ENCODE measurements at regions not wholly inside any gene's neighbourhood (a gene's known extent, or its start where the extent isn't known, plus 50 kb on each side); places are given as distances from the start of the nearest gene placed in this dataset.

- dilution Hi-C loops (cut with MboI; ENCODE audit: extremely low pct_ligation_motif_present, low sequenced_read_pairs) (no loop called here), intact Hi-C loops (cut with micrococcal nuclease) (no loop called here)
- CTCF ChIA-PET = interaction anchor here (1.7 kb wide), 1 partner anchor 10 kb away, joined by 5 read pairs; no protein-coding TSS in a partner anchor
- Histone ChIP-seq H3K9ac (replicated peaks; ENCODE audit: extremely low read depth, insufficient read depth, low read length) (no peak overlapping the region), H3K4me1 (ENCODE audit: control insufficient read depth, extremely low read depth, insufficient read depth, low read length) (no peaks in the 10 kb centered on the region), H3K9me3 (replicated peaks; ENCODE audit: control insufficient read depth, insufficient read depth, low read length) (no peaks in the 10 kb centered on the region), H3K27ac (ENCODE audit: insufficient read depth, low read depth, low read length) (no peak overlapping the region), H3K4me3 (replicated peaks in 1 of 3; ENCODE audit: insufficient read depth in 1 of 3, low read depth in 1 of 3, low read length in 3 of 3) (no peak overlapping the region), H3K79me2 (ENCODE audit: control insufficient read depth, insufficient read depth, low read length) (no peaks in the 10 kb centered on the region), H3K4me2 (ENCODE audit: insufficient read depth, low read length) (no peak overlapping the region), H2AFZ (ENCODE audit: low read depth, low read length) (no peak overlapping the region), H4K20me1 (replicated peaks; ENCODE audit: control insufficient read depth, extremely low read depth, insufficient read depth, low read length) (no peaks in the 10 kb centered on the region), H3K27me3 (ENCODE audit: control insufficient read depth in 2 of 2, insufficient read depth in 2 of 2, low read length in 2 of 2) (no peaks in the 10 kb centered on the region), H3K9me1 (replicated peaks; ENCODE audit: control insufficient read depth, extremely low read depth, insufficient read depth, low read length) (no peaks in the 10 kb centered on the region), H3K36me3 (ENCODE audit: control insufficient read depth in 2 of 2, extremely low read depth in 1 of 2, insufficient read depth in 2 of 2, low read length in 2 of 2) (no peaks in the 10 kb centered on the region)
- no TSS peak for BruUV-seq (replicated peaks)
- TF ChIP-seq FOS (IDR thresholded peaks at IDR 0.05; ENCODE audit: borderline replicate concordance, insufficient read depth, low read length) (no peak), GATA2 (IDR thresholded peaks at IDR 0.05; ENCODE audit: insufficient read depth, insufficient read length, low read depth, low read length) (no peak), JUN (IDR thresholded peaks at IDR 0.05; ENCODE audit: borderline replicate concordance, insufficient read depth, insufficient read length, low read depth) (no peak), MAX (IDR thresholded peaks at IDR 0.05; ENCODE audit: insufficient read depth, insufficient read length) (no peak), MYC (IDR thresholded peaks at IDR 0.05; ENCODE audit: low read depth, low read length) (no peak), CTCF (IDR thresholded peaks at IDR 0.05; ENCODE audit: extremely low read depth in 1 of 2, insufficient read depth in 1 of 2, low read depth in 1 of 2, low read length in 2 of 2) (no peak), POLR2AphosphoS5 (IDR thresholded peaks at IDR 0.05; ENCODE audit: insufficient read depth, low read depth, low read length) (no peak), EZH2 (IDR thresholded peaks at IDR 0.05; ENCODE audit: borderline replicate concordance, low read depth, low read length, severe bottlenecking) (no peak), POLR2A (IDR thresholded peaks at IDR 0.05; ENCODE audit: low read depth, low read length) (no peak)
- FAIRE-seq (no peak), DNase-seq (ENCODE audit: low read depth, low spot score) (no peak)
- POLR2A ChIA-PET = no interaction called here
These were observed 55.2 kb upstream of the RAB18 start for GRCh38 chr10:27448921-27449320.
